ENCODE measurements at regions not wholly inside any gene's neighbourhood (a gene's known extent, or its start where the extent isn't known, plus 50 kb on each side); places are given as distances from the start of the nearest gene placed in this dataset.
A peak's percentile ranks its signal among the peaks of the same experiment; 100 is the strongest.

DNA sequence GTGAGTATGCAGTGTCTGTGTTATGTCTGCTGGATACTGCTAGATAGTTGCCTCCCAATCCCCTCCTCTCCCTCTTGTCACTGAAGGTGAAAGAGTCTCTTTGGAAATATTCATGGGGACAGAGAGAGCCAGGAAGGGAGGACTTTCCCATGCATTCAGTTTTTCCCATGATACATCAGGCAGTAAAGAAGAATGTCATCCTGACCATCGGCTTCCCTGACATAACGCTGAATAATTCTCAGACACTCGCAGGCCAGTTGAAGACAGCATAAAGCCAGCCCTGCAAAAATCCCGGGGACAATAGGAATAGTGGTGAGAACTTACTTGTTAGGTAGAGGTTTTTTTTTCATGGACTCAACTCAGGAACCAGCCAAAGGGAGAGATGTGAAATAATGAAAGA lies 58.1 kb downstream of the KLF4 start:
- no peaks in the 10 kb centered on the region for H3K4me1 Mint-ChIP-seq
- ATAC-seq (replicated peaks; ENCODE audit: extremely low read depth, poor library complexity, severe bottlenecking) (no peak), DNase-seq (ENCODE audit: low spot score in 2 of 2) (no peak)
- no peaks in the 10 kb centered on the region for H3K36me3 Mint-ChIP-seq (ENCODE audit: insufficient read depth)
- no peak overlapping the region for H3K4me3 Mint-ChIP-seq
- H3K9me3 Mint-ChIP-seq, result no peaks in the 10 kb centered on the region
- no peak overlapping the region for H3K27ac Mint-ChIP-seq (ENCODE audit: low read depth)
- H3K27me3 Mint-ChIP-seq, result peaks cover 13% of the 10 kb centered on the region

DNA sequence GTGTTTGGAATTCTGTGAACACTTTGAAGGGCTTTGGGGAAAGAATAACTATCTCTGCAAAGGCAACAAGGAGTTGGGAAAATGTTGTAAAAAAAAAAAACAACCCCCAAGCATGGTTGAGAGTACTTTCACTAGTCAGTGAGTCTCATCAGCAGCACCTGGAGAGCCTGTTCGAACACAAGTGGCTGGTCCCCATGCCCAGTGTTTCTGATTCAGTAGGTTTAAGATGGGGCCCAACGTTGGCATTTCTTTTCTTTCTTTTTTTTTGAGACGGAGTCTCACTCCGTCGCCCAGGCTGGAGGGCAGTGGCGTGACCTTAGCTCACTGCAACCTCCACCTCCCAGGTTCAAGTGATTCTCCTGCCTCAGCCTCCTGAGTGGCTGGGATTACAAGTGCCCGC lies 59.5 kb downstream of the KLF4 start:
- DNase-seq (ENCODE audit: low spot score in 2 of 2), result no peak
- H3K27me3 Mint-ChIP-seq, result peaks cover 8% of the 10 kb centered on the region
- no peak overlapping the region for H3K4me3 Mint-ChIP-seq
- H3K36me3 Mint-ChIP-seq (ENCODE audit: insufficient read depth), result no peaks in the 10 kb centered on the region
- no peak for ATAC-seq (replicated peaks; ENCODE audit: extremely low read depth, poor library complexity, severe bottlenecking)
- no peaks in the 10 kb centered on the region for H3K9me3 Mint-ChIP-seq
- H3K4me1 Mint-ChIP-seq, result peaks cover 5% of the 10 kb centered on the region
- H3K27ac Mint-ChIP-seq (ENCODE audit: low read depth), result no peak overlapping the region

DNA sequence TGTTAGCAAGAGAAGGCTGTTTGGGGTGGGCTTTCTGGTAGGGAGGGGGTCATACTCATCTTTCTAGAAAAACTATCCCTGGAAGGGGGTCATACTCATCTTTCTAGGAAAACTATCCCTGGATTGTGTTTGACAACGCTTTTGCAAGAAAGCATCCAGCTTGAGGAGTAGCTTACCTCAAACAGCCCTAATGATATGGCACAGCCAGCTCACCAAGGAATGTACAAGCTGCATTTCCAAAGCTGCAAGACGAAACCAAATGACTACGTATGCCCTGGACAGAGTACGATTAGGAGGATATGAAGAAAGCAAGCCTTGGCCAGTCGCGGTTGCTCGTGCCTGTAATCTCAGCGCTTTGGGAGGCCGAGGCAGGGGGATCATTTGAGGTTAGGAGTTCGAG lies 63.4 kb downstream of the KLF4 start:
- Mint-ChIP-seq H3K27ac (ENCODE audit: low read depth) (no peak overlapping the region), H3K4me3 (no peak overlapping the region), H3K9me3 (no peaks in the 10 kb centered on the region), H3K36me3 (ENCODE audit: insufficient read depth) (peaks cover 1% of the 10 kb centered on the region), H3K4me1 (peaks cover 7% of the 10 kb centered on the region), H3K27me3 (peaks cover 22% of the 10 kb centered on the region)
- ATAC-seq (replicated peaks; ENCODE audit: extremely low read depth, poor library complexity, severe bottlenecking) (no peak), DNase-seq (ENCODE audit: low spot score in 2 of 2) (no peak)

DNA sequence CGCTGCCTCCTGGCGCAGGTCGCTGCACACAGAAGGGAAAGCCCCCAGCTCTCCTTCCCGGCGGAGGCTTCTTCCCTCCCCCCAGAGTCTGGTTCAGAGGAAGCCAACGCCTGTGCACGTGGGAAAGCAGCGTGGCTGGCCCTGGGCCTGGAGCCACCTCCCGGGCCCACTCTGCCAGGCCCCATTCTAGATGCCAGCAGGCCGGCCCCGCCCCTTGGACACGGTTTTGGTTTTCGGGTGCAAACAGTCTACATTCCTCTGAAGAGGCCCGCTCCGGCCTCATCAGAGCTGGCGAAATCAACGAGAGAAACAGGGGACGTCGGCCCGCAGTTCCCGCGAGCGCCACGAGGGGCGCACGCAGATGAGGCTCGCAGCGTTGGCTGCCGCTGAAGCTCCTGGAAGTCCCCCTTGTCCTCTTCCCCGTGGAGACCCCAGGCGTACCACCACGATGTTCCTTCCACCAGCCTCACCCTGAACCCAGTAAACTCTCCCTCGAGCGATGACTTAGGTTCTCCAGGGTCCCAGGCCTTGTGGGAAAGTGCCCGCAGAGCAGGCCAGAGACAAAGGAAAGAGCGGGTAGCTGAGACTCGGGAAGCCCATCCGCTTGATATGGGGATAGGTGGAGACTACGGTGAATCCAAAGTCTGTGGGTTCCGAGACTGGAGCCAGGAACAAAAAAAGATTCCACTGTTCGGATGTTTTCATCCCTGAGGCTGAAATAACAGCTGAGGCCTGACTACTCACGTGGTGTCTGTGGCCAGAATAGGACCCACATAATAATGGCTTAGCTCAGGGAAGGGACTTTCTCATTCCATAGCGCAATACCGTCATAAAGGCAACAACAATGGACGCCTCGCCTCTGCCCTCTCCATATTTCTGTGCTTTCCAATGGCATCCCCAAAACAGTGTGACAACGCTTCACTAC lies 64.2 kb downstream of the KLF4 start:
- peak; percentile 13 to 23 for DNase-seq (ENCODE audit: low spot score in 2 of 2)
- ATAC-seq (replicated peaks; ENCODE audit: extremely low read depth, poor library complexity, severe bottlenecking), result no peak
- peaks cover 1% of the 10 kb centered on the region for H3K36me3 Mint-ChIP-seq (ENCODE audit: insufficient read depth)
- H3K9me3 Mint-ChIP-seq, result no peaks in the 10 kb centered on the region
- no peak overlapping the region for H3K27ac Mint-ChIP-seq (ENCODE audit: low read depth)
- no peak overlapping the region for H3K4me3 Mint-ChIP-seq
- H3K27me3 Mint-ChIP-seq, result peaks cover 26% of the 10 kb centered on the region
- H3K4me1 Mint-ChIP-seq, result peaks cover 7% of the 10 kb centered on the region

DNA sequence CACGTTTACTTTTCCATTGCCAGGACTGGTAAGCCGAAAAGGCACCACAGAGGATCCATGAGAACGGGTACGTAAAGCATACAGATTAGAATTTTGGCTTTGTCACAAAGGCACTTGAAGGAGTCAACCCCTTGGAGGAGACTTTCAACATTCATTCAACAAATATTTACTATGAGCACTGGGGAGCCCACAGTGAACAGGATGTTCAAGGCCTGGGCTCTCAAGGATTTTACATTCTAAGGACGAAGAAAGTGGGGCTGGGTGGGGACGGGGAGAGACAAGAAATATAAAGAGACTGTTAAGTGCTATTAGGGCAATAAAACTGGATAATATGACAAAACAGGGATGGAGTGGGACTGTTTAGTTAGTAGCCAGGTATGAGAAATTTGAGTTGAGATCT lies 66.0 kb downstream of the KLF4 start:
- Mint-ChIP-seq H3K27me3 (peaks cover 44% of the 10 kb centered on the region), H3K27ac (ENCODE audit: low read depth) (no peak overlapping the region), H3K4me3 (no peak overlapping the region), H3K4me1 (peaks cover 7% of the 10 kb centered on the region), H3K36me3 (ENCODE audit: insufficient read depth) (peaks cover 1% of the 10 kb centered on the region), H3K9me3 (no peaks in the 10 kb centered on the region)
- DNase-seq (ENCODE audit: low spot score in 2 of 2) (no peak), ATAC-seq (replicated peaks; ENCODE audit: extremely low read depth, poor library complexity, severe bottlenecking) (no peak)

DNA sequence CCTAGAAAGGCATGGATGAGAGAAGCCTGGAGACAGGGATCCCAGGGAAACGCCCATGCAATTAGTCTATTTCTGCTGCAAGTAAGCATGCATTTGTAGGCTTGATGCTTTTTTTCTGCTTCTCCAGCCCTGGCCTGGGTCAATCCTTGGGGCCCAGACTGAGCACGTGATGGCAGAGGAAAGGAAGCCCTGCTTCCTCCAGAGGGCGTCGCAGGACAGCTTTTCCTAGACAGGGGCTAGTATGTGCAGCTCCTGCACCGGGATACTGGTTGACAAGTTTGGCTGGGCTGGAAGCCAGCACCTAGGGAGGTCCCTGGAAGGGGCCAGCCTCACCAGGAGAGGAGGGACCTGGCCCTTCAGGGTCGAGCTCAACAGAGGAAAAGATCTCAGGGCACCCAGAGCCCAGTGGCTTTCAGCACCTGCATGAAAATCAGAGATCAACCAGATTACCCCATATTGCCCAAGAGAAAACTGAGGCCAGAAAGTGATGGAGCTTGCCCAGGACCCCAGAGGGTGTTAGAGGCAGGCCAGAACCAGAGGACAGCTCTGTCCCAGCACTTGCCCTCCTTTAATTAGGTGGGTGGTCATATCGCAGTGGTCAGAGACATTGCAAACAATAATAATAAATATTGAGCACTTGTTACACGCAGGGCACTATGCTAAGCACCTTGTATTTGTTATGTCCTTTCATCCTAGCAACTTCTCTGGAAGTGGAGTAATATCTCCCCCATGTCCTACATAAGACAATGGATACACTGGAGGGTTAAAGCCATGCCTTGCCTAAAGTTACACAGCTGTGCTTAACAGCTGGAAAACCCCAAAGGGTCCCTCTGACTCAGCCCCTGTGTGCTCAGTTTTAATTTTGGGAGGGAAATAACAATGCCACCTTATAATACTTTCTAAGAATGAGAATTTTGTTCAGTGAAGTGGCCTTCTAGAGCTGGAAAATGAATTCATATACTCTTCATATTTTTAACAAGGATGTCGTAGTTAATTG lies 67.1 kb downstream of the KLF4 start:
- H3K36me3 Mint-ChIP-seq (ENCODE audit: insufficient read depth), result peaks cover 3% of the 10 kb centered on the region
- no peak overlapping the region for H3K27ac Mint-ChIP-seq (ENCODE audit: low read depth)
- H3K4me1 Mint-ChIP-seq, result peaks cover 7% of the 10 kb centered on the region
- H3K27me3 Mint-ChIP-seq, result peaks cover 45% of the 10 kb centered on the region
- ATAC-seq (replicated peaks; ENCODE audit: extremely low read depth, poor library complexity, severe bottlenecking) (no peak), DNase-seq (ENCODE audit: low spot score in 2 of 2) (no peak)
- H3K4me3 Mint-ChIP-seq, result no peak overlapping the region
- no peaks in the 10 kb centered on the region for H3K9me3 Mint-ChIP-seq

DNA sequence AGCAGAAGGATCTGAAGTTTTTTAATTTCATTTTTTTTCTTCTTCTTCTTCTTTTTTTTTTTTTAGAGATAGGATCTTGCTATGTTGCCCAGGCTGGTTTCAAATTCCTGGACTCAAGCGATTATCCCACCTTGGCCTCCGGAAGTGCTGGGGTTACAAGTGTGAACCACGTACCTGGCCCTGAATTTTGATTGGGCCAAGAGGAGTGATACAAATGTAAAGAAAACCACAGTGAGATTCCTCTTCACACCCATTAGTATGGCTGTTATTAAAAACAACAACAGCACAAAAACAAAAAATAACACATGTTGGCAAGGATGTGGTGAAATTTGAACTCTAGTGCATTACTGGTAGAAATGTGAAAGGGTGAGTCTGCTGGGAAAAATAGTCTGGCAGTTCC lies 79.1 kb downstream of the KLF4 start:
- Mint-ChIP-seq H3K4me1 (no peaks in the 10 kb centered on the region), H3K27ac (ENCODE audit: low read depth) (no peak overlapping the region), H3K36me3 (ENCODE audit: insufficient read depth) (peaks cover 2% of the 10 kb centered on the region), H3K4me3 (no peak overlapping the region), H3K9me3 (no peaks in the 10 kb centered on the region), H3K27me3 (peaks cover 31% of the 10 kb centered on the region)
- DNase-seq (ENCODE audit: low spot score in 2 of 2), result no peak
- no peak for ATAC-seq (replicated peaks; ENCODE audit: extremely low read depth, poor library complexity, severe bottlenecking)

DNA sequence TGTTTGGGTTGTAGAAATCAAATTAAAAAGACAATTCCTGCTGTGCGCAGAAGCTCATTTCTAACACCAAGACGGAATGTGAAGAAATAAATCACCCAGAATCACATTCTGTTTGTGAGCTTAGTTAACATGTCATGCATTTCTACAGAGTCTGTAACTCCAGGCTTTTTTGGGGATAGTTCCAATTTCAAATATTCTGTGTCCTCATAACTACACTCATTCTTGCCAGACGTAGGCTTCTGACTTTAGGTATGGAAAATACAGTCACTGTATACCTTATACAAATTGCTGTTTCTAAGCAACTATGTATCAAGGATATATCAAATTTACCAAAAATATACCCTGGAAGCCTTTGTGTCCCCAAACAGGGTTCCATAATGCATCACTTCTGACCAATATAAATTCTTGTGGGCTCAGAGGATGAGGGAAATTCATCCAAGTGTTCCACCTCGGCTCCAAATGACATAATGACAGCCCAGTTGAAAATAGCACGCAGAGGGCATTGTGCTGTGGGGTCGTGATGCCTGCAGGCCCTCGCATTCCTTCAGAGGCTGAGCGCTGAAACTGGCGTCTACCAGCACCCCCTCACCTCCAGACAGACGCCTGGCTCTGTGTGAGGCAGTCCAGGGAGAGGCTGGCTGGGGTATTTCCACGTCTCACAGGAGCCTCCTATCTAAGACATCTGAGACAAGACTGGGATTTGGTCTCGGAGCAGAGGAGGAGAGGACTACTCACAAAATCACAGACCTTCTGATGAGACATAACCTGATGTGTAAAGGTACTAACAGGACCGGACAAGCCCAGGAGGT lies 79.8 kb downstream of the KLF4 start:
- H3K4me1 Mint-ChIP-seq, result no peaks in the 10 kb centered on the region
- ATAC-seq (replicated peaks; ENCODE audit: extremely low read depth, poor library complexity, severe bottlenecking) (no peak), DNase-seq (ENCODE audit: low spot score in 2 of 2) (no peak)
- no peaks in the 10 kb centered on the region for H3K9me3 Mint-ChIP-seq
- H3K36me3 Mint-ChIP-seq (ENCODE audit: insufficient read depth), result peaks cover 2% of the 10 kb centered on the region
- H3K27ac Mint-ChIP-seq (ENCODE audit: low read depth), result no peak overlapping the region
- H3K4me3 Mint-ChIP-seq, result no peak overlapping the region
- peaks cover 30% of the 10 kb centered on the region for H3K27me3 Mint-ChIP-seq

DNA sequence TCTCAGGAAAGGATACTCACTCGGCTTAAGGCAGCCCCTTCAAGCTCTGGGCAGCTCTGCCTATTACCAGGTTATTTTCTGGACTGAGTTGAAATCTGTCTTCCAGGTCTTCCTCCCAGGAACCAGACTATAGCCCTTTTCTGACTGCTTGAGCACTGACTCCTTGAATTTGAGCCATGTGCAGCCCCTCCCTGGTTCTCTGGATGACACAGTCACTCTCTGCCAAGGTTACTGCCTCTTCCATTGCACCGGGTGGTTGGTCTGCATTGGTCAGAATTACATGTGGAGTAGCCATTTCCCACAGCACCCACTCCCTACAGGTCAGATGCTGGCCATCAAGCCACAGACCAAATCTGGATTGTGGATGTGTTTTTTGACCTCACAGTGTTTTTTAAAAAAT lies 81.9 kb downstream of the KLF4 start:
- peaks cover 4% of the 10 kb centered on the region for H3K36me3 Mint-ChIP-seq (ENCODE audit: insufficient read depth)
- H3K4me1 Mint-ChIP-seq, result no peaks in the 10 kb centered on the region
- no peak overlapping the region for H3K4me3 Mint-ChIP-seq
- peaks cover 24% of the 10 kb centered on the region for H3K27me3 Mint-ChIP-seq
- H3K9me3 Mint-ChIP-seq, result no peaks in the 10 kb centered on the region
- no peak overlapping the region for H3K27ac Mint-ChIP-seq (ENCODE audit: low read depth)
- ATAC-seq (replicated peaks; ENCODE audit: extremely low read depth, poor library complexity, severe bottlenecking) (no peak), DNase-seq (ENCODE audit: low spot score in 2 of 2) (no peak)

DNA sequence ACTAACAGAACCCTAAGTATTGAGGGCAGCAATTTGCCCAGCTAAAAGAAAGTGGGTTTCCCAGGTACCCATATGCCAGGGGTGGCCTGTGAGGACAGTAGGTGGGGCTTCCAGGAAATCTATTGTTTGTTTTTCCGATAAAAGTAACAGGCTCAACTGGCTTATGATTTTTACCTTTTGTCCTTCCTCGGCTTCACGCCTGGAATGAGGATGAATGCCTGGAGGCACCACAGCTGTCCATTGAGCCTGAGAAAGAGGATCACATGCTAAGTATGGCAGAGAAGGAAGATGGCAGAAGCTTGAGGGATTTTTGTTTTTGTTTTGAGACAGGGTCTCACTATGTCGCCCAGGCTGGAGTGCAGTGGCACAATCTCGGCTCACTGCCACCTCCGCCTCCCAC lies 84.1 kb downstream of the KLF4 start:
- H3K36me3 Mint-ChIP-seq (ENCODE audit: insufficient read depth), result peaks cover 4% of the 10 kb centered on the region
- peaks cover 9% of the 10 kb centered on the region for H3K27me3 Mint-ChIP-seq
- no peaks in the 10 kb centered on the region for H3K4me1 Mint-ChIP-seq
- DNase-seq (ENCODE audit: low spot score in 2 of 2) (no peak), ATAC-seq (replicated peaks; ENCODE audit: extremely low read depth, poor library complexity, severe bottlenecking) (no peak)
- no peak overlapping the region for H3K4me3 Mint-ChIP-seq
- no peaks in the 10 kb centered on the region for H3K9me3 Mint-ChIP-seq
- no peak overlapping the region for H3K27ac Mint-ChIP-seq (ENCODE audit: low read depth)

DNA sequence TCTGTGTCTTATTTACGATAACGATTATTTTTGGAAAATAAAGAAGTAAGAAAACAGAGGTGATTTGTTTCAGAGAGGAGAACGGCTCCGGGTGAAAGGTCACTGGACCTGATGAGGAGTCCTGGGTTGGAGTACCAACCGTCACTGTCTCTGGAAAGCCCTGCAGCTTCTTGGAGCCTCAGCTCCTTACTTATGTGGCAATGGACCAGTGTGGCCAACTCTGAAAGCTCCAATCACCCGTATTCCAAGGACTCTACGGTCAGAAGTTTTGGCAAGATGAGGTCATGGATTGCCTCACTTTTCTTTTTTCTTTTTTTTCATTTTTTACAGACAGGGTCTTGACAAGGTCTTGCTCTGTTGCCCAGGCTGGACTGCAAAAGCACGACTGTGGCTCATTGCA lies 84.8 kb downstream of the KLF4 start:
- H3K9me3 Mint-ChIP-seq, result no peaks in the 10 kb centered on the region
- no peak overlapping the region for H3K4me3 Mint-ChIP-seq
- DNase-seq (ENCODE audit: low spot score in 2 of 2) (no peak), ATAC-seq (replicated peaks; ENCODE audit: extremely low read depth, poor library complexity, severe bottlenecking) (no peak)
- peaks cover 9% of the 10 kb centered on the region for H3K27me3 Mint-ChIP-seq
- no peaks in the 10 kb centered on the region for H3K4me1 Mint-ChIP-seq
- no peak overlapping the region for H3K27ac Mint-ChIP-seq (ENCODE audit: low read depth)
- H3K36me3 Mint-ChIP-seq (ENCODE audit: insufficient read depth), result peaks cover 2% of the 10 kb centered on the region

DNA sequence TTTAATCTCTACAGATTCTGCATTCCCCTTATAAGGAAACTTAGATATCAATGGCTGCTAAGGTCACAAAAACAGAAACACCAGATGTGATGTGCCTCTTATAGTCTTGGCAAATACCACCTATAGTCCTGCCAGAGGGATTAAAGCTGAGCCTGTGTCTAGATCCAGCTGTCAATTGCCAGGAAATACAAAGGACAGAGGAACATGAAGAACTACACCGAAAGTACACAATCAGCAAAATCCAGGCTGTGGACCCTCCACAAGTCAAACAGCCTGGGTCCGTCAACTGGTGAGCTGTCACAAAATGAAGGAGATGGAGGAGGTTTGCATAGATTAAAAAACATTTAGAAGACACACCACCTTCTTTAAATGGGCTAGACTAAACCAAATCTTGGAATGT lies 85.4 kb downstream of the KLF4 start:
- Mint-ChIP-seq H3K36me3 (ENCODE audit: insufficient read depth) (peaks cover 2% of the 10 kb centered on the region), H3K27ac (ENCODE audit: low read depth) (no peak overlapping the region), H3K4me1 (no peaks in the 10 kb centered on the region), H3K27me3 (peaks cover 9% of the 10 kb centered on the region), H3K9me3 (no peaks in the 10 kb centered on the region), H3K4me3 (no peak overlapping the region)
- no peak for ATAC-seq (replicated peaks; ENCODE audit: extremely low read depth, poor library complexity, severe bottlenecking)
- DNase-seq (ENCODE audit: low spot score in 2 of 2), result no peak
